A673 (cell line): ENCODE measurements at regions not wholly inside any gene's neighbourhood (a gene's known extent, or its start where the extent isn't known, plus 50 kb on each side); places are given as distances from the start of the nearest gene placed in this dataset.

Experiments
- CTCF ChIP-seq: fragments of 300-800, 200-600 bp; sonication (generic); conservative IDR thresholded peaks from 2 replicates; pipeline ENCODE4 v1.5.1; 2017; ENCODE audit warnings: low read depth, mild to moderate bottlenecking, antibody characterized with exemption, low read length, moderate library complexity, mixed read lengths
- EZH2 ChIP-seq: fragments of 200-600 bp; sonication (generic); IDR thresholded peaks from 2 replicates; pipeline ENCODE4 v1.6.1; 2017; ENCODE audit warnings: borderline replicate concordance, low read depth, mild to moderate bottlenecking, mixed read lengths, antibody characterized with exemption, low read length; ENCODE audit not compliant: poor library complexity, severe bottlenecking

GRCh38 chr17:74040729-74041128 is 162.7 kb upstream of the RPL38 start:
- TF ChIP-seq CTCF (no peak), EZH2 (no peak)
